ENCODE measurements at regions not wholly inside any gene's neighbourhood (a gene's known extent, or its start where the extent isn't known, plus 50 kb on each side); places are given as distances from the start of the nearest gene placed in this dataset.

DNA sequence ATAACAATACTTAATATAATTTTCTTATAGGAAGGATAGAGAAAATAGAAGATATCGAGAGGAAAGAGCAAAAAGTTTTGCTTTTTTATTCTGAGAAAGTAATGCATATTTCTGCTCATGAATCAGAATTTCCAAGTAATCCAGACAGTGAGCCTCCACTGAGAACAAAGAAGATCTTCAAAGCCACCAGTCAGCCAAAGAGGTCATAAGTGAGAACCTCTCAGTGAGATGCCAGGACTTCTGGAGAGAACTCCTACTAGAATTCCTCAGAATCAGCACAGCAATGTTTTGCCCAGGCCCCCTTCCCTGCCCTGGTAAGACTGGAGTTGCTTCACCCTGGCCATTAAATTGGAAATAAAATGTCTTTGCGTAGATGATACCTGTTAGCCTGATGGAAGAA, 254.4 kb upstream of the FAT4 start:
- ATAC-seq (replicated peaks in 1 of 4), result no peak

DNA sequence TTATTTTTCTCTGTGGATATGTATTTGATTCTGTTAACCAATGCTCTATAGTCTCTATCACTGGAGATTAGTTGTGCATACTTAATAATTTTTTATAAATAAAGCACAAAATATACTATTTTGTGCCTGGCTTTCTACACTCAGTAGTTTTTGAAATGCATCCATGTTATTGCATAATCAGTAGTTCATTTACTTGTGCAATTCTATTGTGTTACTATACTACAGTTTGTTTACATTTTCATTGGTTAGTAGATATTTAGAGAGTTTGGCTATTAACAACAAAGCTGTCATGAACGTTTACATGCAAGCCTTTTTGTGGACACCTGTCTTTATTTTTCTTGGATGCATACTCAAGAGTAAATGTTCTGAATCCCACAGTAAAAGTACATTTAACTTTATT, 265.0 kb upstream of the FAT4 start:
- Histone ChIP-seq H3K27ac (ENCODE audit: low read length) (no peak overlapping the region), H3K27me3 (replicated peaks in 1 of 2; ENCODE audit: control insufficient read depth in 2 of 2, extremely low read depth in 1 of 2, insufficient read depth in 2 of 2, low read length in 1 of 2) (no peaks in the 10 kb centered on the region), H3K36me3 (ENCODE audit: control insufficient read depth in 2 of 2, extremely low read depth in 1 of 2, insufficient read depth in 1 of 2, low read length in 1 of 2) (no peaks in the 10 kb centered on the region), H3K4me3 (ENCODE audit: control insufficient read depth in 1 of 2, extremely low read depth in 1 of 2, low read length in 1 of 2) (no peak overlapping the region), H3K4me1 (ENCODE audit: control insufficient read depth in 1 of 2, extremely low read depth in 1 of 2, insufficient read depth in 2 of 2, low read length in 2 of 2) (no peaks in the 10 kb centered on the region), H3K9me3 (no peaks in the 10 kb centered on the region)
- ATAC-seq (replicated peaks in 1 of 4), result no peak
- POLR2A ChIA-PET, result no interaction called here
- H3K36me3 Mint-ChIP-seq, result no peaks in the 10 kb centered on the region
- DNase-seq, result no peak
- H3K27ac Mint-ChIP-seq, result no peak overlapping the region
- CTCF ChIA-PET, result no interaction called here
- WGBS (ENCODE audit: insufficient coverage), result no CpG with 5 or more reads among the region's 1 CpG
- no peaks in the 10 kb centered on the region for H3K27me3 Mint-ChIP-seq
- no peaks in the 10 kb centered on the region for H3K4me1 Mint-ChIP-seq
- H3K9me3 Mint-ChIP-seq, result peaks cover 5 to 15% (median 9%) of the 10 kb centered on the region in 3 donors
- H3K4me3 Mint-ChIP-seq, result no peak overlapping the region

More for the DNA sequence above, 254.4 kb upstream of the FAT4 start:
- no peaks in the 10 kb centered on the region for H3K9me3 ChIP-seq
- POLR2A ChIA-PET, result no interaction called here
- Mint-ChIP-seq H3K36me3 (no peaks in the 10 kb centered on the region), H3K4me3 (no peak overlapping the region), H3K9me3 (peaks cover 0 to 8% (median 3%) of the 10 kb centered on the region in 3 donors), H3K27me3 (no peaks in the 10 kb centered on the region), H3K4me1 (no peaks in the 10 kb centered on the region), H3K27ac (no peak overlapping the region)
- no peaks in the 10 kb centered on the region for H3K36me3 ChIP-seq (ENCODE audit: control insufficient read depth in 2 of 2, extremely low read depth in 1 of 2, insufficient read depth in 1 of 2, low read length in 1 of 2)
- no peak for DNase-seq
- no peaks in the 10 kb centered on the region for H3K4me1 ChIP-seq (ENCODE audit: control insufficient read depth in 1 of 2, extremely low read depth in 1 of 2, insufficient read depth in 2 of 2, low read length in 2 of 2)
- no peak overlapping the region for H3K4me3 ChIP-seq (ENCODE audit: control insufficient read depth in 1 of 2, extremely low read depth in 1 of 2, low read length in 1 of 2)
- WGBS (ENCODE audit: insufficient coverage), result no CpG with 5 or more reads among the region's 2 CpGs
- H3K27ac ChIP-seq (ENCODE audit: low read length), result no peak overlapping the region
- CTCF ChIA-PET, result no interaction called here
- no peaks in the 10 kb centered on the region for H3K27me3 ChIP-seq (replicated peaks in 1 of 2; ENCODE audit: control insufficient read depth in 2 of 2, extremely low read depth in 1 of 2, insufficient read depth in 2 of 2, low read length in 1 of 2)

DNA sequence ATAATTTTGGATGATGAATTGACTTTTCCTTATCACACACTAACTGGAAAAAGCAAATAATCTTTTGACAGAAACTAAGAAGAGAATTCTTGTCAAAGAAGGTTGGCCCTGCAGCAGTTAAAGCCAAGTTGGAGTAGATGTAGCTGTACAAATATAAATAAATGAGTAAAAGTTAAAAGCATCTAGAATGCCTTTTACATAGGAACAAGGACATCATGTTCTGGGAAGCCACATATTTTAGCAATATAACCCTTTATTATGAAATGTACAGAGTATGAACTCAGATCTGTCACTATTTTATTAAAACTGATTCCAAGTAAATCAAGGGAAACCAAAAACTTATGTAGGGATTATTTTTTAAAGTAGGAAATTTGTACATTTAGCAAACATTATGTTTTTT, 269.4 kb upstream of the FAT4 start:
- H3K36me3 Mint-ChIP-seq, result no peaks in the 10 kb centered on the region
- ChIA-PET POLR2A (no interaction called here), CTCF (no interaction called here)
- no peaks in the 10 kb centered on the region for H3K4me1 Mint-ChIP-seq
- no peaks in the 10 kb centered on the region for H3K9me3 ChIP-seq
- H3K4me3 Mint-ChIP-seq, result no peak overlapping the region
- H3K4me1 ChIP-seq (ENCODE audit: control insufficient read depth in 1 of 2, extremely low read depth in 1 of 2, insufficient read depth in 2 of 2, low read length in 2 of 2), result no peaks in the 10 kb centered on the region
- H3K27me3 ChIP-seq (replicated peaks in 1 of 2; ENCODE audit: control insufficient read depth in 2 of 2, extremely low read depth in 1 of 2, insufficient read depth in 2 of 2, low read length in 1 of 2), result no peaks in the 10 kb centered on the region
- DNase-seq (no peak), ATAC-seq (replicated peaks in 1 of 4) (no peak)
- H3K4me3 ChIP-seq (ENCODE audit: control insufficient read depth in 1 of 2, extremely low read depth in 1 of 2, low read length in 1 of 2), result no peak overlapping the region
- H3K27me3 Mint-ChIP-seq, result no peaks in the 10 kb centered on the region
- H3K36me3 ChIP-seq (ENCODE audit: control insufficient read depth in 2 of 2, extremely low read depth in 1 of 2, insufficient read depth in 1 of 2, low read length in 1 of 2), result no peaks in the 10 kb centered on the region
- peaks cover 5 to 15% (median 9%) of the 10 kb centered on the region in 3 donors for H3K9me3 Mint-ChIP-seq
- no peak overlapping the region for H3K27ac Mint-ChIP-seq
- H3K27ac ChIP-seq (ENCODE audit: low read length), result no peak overlapping the region

DNA sequence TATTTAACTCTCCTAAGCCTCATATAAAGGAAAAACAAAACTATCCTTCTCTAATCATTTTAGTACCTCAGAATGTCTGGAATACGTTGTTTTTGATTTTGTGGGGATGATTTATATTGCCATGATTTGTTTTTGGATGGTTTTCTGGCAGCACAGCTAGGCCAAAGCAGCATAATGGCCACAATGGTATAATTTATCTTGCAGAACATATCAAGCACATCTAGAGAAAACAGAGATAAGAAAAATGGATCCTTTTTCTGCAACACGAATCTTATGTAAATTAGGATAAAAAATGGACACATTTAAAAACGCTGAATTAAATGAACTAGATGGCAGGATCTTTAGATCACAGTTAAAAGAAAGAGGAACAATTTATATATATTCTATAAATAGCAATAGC, 269.9 kb upstream of the FAT4 start:
- H3K36me3 Mint-ChIP-seq, result no peaks in the 10 kb centered on the region

DNA sequence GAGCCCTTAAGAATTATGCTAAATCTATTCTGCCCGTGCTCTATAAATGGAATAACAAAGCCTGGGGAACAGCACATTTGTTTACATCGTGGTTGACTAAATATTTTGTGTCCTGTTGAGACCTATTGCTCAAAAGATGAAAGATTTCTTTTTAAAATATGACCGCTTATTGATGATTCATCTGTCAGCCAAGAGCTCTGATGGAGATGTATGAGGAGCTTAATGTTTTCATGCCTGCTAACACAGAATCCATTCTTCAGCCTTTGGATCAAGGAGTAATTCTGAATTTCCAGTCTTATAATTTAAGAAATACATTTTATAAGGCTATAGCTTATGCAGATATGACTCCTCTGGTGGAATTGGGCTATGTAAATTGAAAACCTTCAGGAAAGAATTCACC, 271.3 kb upstream of the FAT4 start:
- H3K4me3 ChIP-seq (ENCODE audit: control insufficient read depth in 1 of 2, extremely low read depth in 1 of 2, low read length in 1 of 2), result no peak overlapping the region
- Mint-ChIP-seq H3K36me3 (no peaks in the 10 kb centered on the region), H3K4me3 (no peak overlapping the region), H3K4me1 (no peaks in the 10 kb centered on the region), H3K27me3 (no peaks in the 10 kb centered on the region), H3K9me3 (peaks cover 9 to 15% (median 9%) of the 10 kb centered on the region in 3 donors), H3K27ac (no peak overlapping the region)
- ChIA-PET POLR2A (no interaction called here), CTCF (no interaction called here)
- WGBS (ENCODE audit: insufficient coverage), result 40% methylated on average over 1 of the region's 3 CpGs
- H3K4me1 ChIP-seq (ENCODE audit: control insufficient read depth in 1 of 2, extremely low read depth in 1 of 2, insufficient read depth in 2 of 2, low read length in 2 of 2), result no peaks in the 10 kb centered on the region
- ATAC-seq (replicated peaks in 1 of 4) (no peak), DNase-seq (no peak)
- no peak overlapping the region for H3K27ac ChIP-seq (ENCODE audit: low read length)
- no peaks in the 10 kb centered on the region for H3K27me3 ChIP-seq (replicated peaks in 1 of 2; ENCODE audit: control insufficient read depth in 2 of 2, extremely low read depth in 1 of 2, insufficient read depth in 2 of 2, low read length in 1 of 2)
- no peaks in the 10 kb centered on the region for H3K36me3 ChIP-seq (ENCODE audit: control insufficient read depth in 2 of 2, extremely low read depth in 1 of 2, insufficient read depth in 1 of 2, low read length in 1 of 2)
- no peaks in the 10 kb centered on the region for H3K9me3 ChIP-seq

More for the DNA sequence above, 269.9 kb upstream of the FAT4 start:
- CTCF ChIA-PET, result no interaction called here
- H3K27ac ChIP-seq (ENCODE audit: low read length), result no peak overlapping the region
- no peaks in the 10 kb centered on the region for H3K27me3 ChIP-seq (replicated peaks in 1 of 2; ENCODE audit: control insufficient read depth in 2 of 2, extremely low read depth in 1 of 2, insufficient read depth in 2 of 2, low read length in 1 of 2)
- no peak for DNase-seq
- Mint-ChIP-seq H3K4me1 (no peaks in the 10 kb centered on the region), H3K27me3 (no peaks in the 10 kb centered on the region), H3K27ac (no peak overlapping the region), H3K9me3 (peaks cover 5 to 15% (median 9%) of the 10 kb centered on the region in 3 donors), H3K4me3 (no peak overlapping the region)
- no peak for ATAC-seq (replicated peaks in 1 of 4)
- H3K4me1 ChIP-seq (ENCODE audit: control insufficient read depth in 1 of 2, extremely low read depth in 1 of 2, insufficient read depth in 2 of 2, low read length in 2 of 2), result no peaks in the 10 kb centered on the region
- H3K36me3 ChIP-seq (ENCODE audit: control insufficient read depth in 2 of 2, extremely low read depth in 1 of 2, insufficient read depth in 1 of 2, low read length in 1 of 2), result no peaks in the 10 kb centered on the region
- POLR2A ChIA-PET, result no interaction called here
- no peaks in the 10 kb centered on the region for H3K9me3 ChIP-seq
- no peak overlapping the region for H3K4me3 ChIP-seq (ENCODE audit: control insufficient read depth in 1 of 2, extremely low read depth in 1 of 2, low read length in 1 of 2)
- no CpG with 5 or more reads among the region's 3 CpGs for WGBS (ENCODE audit: insufficient coverage)

DNA sequence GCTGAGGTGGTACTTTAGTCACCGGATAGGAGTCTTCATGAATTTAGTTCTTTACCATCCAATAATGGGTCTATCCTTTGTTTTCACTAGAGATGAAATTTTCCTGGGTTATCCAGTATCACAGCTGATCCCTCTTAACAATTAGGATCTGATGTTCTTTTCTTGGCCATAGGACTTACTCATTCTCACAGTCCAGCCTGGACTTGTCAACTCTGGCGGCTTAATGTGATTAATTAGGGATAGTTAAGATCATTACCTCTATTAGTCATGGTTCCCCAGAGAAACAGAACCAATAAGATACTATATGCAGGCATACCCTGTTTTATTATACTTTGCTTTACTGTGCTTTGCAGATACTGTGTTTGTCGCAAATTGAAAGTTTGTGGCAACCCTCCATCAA, 272.7 kb upstream of the FAT4 start:
- ATAC-seq (replicated peaks in 1 of 4) (no peak), DNase-seq (no peak)
- no peaks in the 10 kb centered on the region for H3K36me3 ChIP-seq (ENCODE audit: control insufficient read depth in 2 of 2, extremely low read depth in 1 of 2, insufficient read depth in 1 of 2, low read length in 1 of 2)
- 83% methylated on average over 1 of the region's 3 CpGs for WGBS (ENCODE audit: insufficient coverage)
- no peaks in the 10 kb centered on the region for H3K27me3 ChIP-seq (replicated peaks in 1 of 2; ENCODE audit: control insufficient read depth in 2 of 2, extremely low read depth in 1 of 2, insufficient read depth in 2 of 2, low read length in 1 of 2)
- H3K27ac ChIP-seq (ENCODE audit: low read length), result no peak overlapping the region
- Mint-ChIP-seq H3K4me3 (no peak overlapping the region), H3K4me1 (no peaks in the 10 kb centered on the region), H3K27ac (no peak overlapping the region), H3K36me3 (no peaks in the 10 kb centered on the region), H3K9me3 (peaks cover 5 to 10% (median 9%) of the 10 kb centered on the region in 3 donors), H3K27me3 (no peaks in the 10 kb centered on the region)
- CTCF ChIA-PET, result no interaction called here
- H3K4me1 ChIP-seq (ENCODE audit: control insufficient read depth in 1 of 2, extremely low read depth in 1 of 2, insufficient read depth in 2 of 2, low read length in 2 of 2), result no peaks in the 10 kb centered on the region
- H3K4me3 ChIP-seq (ENCODE audit: control insufficient read depth in 1 of 2, extremely low read depth in 1 of 2, low read length in 1 of 2), result no peak overlapping the region
- POLR2A ChIA-PET, result no interaction called here
- no peaks in the 10 kb centered on the region for H3K9me3 ChIP-seq

DNA sequence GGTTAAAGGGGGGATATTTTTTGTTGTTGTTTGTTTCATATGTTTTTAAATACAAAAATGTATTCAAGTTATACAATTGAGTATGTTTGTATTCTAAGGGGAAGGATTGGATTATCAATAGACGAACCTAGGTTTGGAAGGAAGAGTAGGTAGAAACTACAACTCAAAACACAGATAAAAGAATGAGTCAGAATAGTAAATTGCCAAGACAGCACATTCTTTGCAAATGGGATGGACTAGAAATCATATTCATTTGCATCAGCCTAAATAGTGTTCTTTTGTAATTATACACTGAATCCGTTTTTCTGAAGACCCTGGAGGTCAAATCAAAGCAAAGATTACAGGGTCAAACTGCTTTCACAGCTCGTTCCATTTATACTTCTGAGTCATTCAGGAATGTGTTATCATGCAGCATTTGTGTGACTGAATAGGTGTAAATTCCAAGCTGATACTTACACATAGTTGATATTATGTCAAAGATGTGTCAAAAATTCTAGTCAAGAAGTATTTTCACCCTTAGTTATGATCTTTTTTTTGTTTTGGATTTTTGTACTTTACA, 273.3 kb upstream of the FAT4 start:
- CTCF ChIA-PET, result no interaction called here
- no peaks in the 10 kb centered on the region for H3K4me1 ChIP-seq (ENCODE audit: control insufficient read depth in 1 of 2, extremely low read depth in 1 of 2, insufficient read depth in 2 of 2, low read length in 2 of 2)
- no peak overlapping the region for H3K27ac Mint-ChIP-seq
- H3K4me1 Mint-ChIP-seq, result no peaks in the 10 kb centered on the region
- peaks cover 0 to 4% (median 4%) of the 10 kb centered on the region in 3 donors for H3K9me3 Mint-ChIP-seq
- H3K27me3 ChIP-seq (replicated peaks in 1 of 2; ENCODE audit: control insufficient read depth in 2 of 2, extremely low read depth in 1 of 2, insufficient read depth in 2 of 2, low read length in 1 of 2), result no peaks in the 10 kb centered on the region
- H3K27ac ChIP-seq (ENCODE audit: low read length), result no peak overlapping the region
- ATAC-seq (replicated peaks in 1 of 4), result no peak
- H3K4me3 Mint-ChIP-seq, result no peak overlapping the region
- H3K36me3 Mint-ChIP-seq, result no peaks in the 10 kb centered on the region
- DNase-seq, result no peak
- H3K9me3 ChIP-seq, result no peaks in the 10 kb centered on the region
- no peaks in the 10 kb centered on the region for H3K36me3 ChIP-seq (ENCODE audit: control insufficient read depth in 2 of 2, extremely low read depth in 1 of 2, insufficient read depth in 1 of 2, low read length in 1 of 2)
- POLR2A ChIA-PET, result no interaction called here
- H3K27me3 Mint-ChIP-seq, result no peaks in the 10 kb centered on the region
- WGBS (ENCODE audit: insufficient coverage), result no CpG with 5 or more reads among the region's 3 CpGs
- H3K4me3 ChIP-seq (ENCODE audit: control insufficient read depth in 1 of 2, extremely low read depth in 1 of 2, low read length in 1 of 2), result no peak overlapping the region
